ENCODE measurements at regions not wholly inside any gene's neighbourhood (a gene's known extent, or its start where the extent isn't known, plus 50 kb on each side); places are given as distances from the start of the nearest gene placed in this dataset.

GRCh38 chr6:84905823-84906222 is 141.4 kb upstream of the TBX18 start:
- no peak for TF ChIP-seq CTCF (IDR thresholded peaks at IDR 0.05)
- no peak overlapping the region for H3K4me2 ChIP-seq (replicated peaks; ENCODE audit: extremely low read depth, low read length, poor library complexity, severe bottlenecking)

GRCh38 chr6:84902354-84902928 is 138.0 kb upstream of the TBX18 start:
- intact Hi-C loops (cut with micrococcal nuclease), result no loop called here
- H3K9me3 Mint-ChIP-seq, result no peaks in the 10 kb centered on the region
- TF ChIP-seq CTCF (IDR thresholded peaks at IDR 0.05), result no peak
- Histone ChIP-seq H3K4me1 (ENCODE audit: control insufficient read depth in 1 of 2, insufficient read depth in 2 of 2, low read length in 2 of 2) (no peaks in the 10 kb centered on the region), H3K4me3 (replicated peaks in 1 of 3; ENCODE audit: low read depth in 2 of 3, low read length in 3 of 3) (no peak overlapping the region), H3K4me2 (replicated peaks; ENCODE audit: extremely low read depth, low read length, poor library complexity, severe bottlenecking) (no peak overlapping the region), H3K36me3 (replicated peaks in 1 of 2; ENCODE audit: control insufficient read depth in 1 of 2, insufficient read depth in 2 of 2, low read length in 2 of 2) (no peaks in the 10 kb centered on the region), H2AFZ (ENCODE audit: insufficient read depth, low read depth, low read length, poor library complexity, severe bottlenecking) (no peak overlapping the region), H3K27ac (ENCODE audit: low read depth in 1 of 2, low read length in 2 of 2) (no peak overlapping the region), H3K9ac (ENCODE audit: insufficient read depth, low read length, poor library complexity, severe bottlenecking) (no peak overlapping the region), H3K9me3 (replicated peaks in 1 of 2; ENCODE audit: control insufficient read depth in 1 of 2, insufficient read depth in 1 of 2, low read length in 2 of 2) (no peaks in the 10 kb centered on the region), H4K20me1 (ENCODE audit: insufficient read depth, low read length) (no peaks in the 10 kb centered on the region), H3K79me2 (ENCODE audit: insufficient read depth, low read length) (no peaks in the 10 kb centered on the region), H3K27me3 (ENCODE audit: control insufficient read depth in 2 of 2, insufficient read depth in 2 of 2, low read length in 2 of 2) (no peaks in the 10 kb centered on the region)
- WGBS (ENCODE audit: insufficient coverage), result 96% methylated on average over 3 of the region's 3 CpGs
- H3K27me3 Mint-ChIP-seq (ENCODE audit: low read depth in 3 of 3), result peaks cover 0 to 1% (median 0%) of the 10 kb centered on the region in 3 donors
- no peaks in the 10 kb centered on the region for H3K36me3 Mint-ChIP-seq
- no peak overlapping the region for H3K4me3 Mint-ChIP-seq
- H3K4me1 Mint-ChIP-seq, result no peaks in the 10 kb centered on the region
- no peak for DNase-seq
- no peak overlapping the region for H3K27ac Mint-ChIP-seq

More at GRCh38 chr6:84905823-84906222, 141.4 kb upstream of the TBX18 start:
- H3K9ac ChIP-seq (ENCODE audit: insufficient read depth, low read length, poor library complexity, severe bottlenecking), result no peak overlapping the region
- H2AFZ ChIP-seq (ENCODE audit: insufficient read depth, low read depth, low read length, poor library complexity, severe bottlenecking), result no peak overlapping the region
- no peaks in the 10 kb centered on the region for H4K20me1 ChIP-seq (ENCODE audit: insufficient read depth, low read length)
- Mint-ChIP-seq H3K9me3 (no peaks in the 10 kb centered on the region), H3K4me1 (no peaks in the 10 kb centered on the region), H3K27ac (no peak overlapping the region), H3K27me3 (ENCODE audit: low read depth in 3 of 3) (peaks cover 0 to 1% (median 0%) of the 10 kb centered on the region in 3 donors), H3K36me3 (no peaks in the 10 kb centered on the region), H3K4me3 (no peak overlapping the region)
- H3K27me3 ChIP-seq (ENCODE audit: control insufficient read depth in 2 of 2, insufficient read depth in 2 of 2, low read length in 2 of 2), result no peaks in the 10 kb centered on the region
- DNase-seq, result no peak
- H3K79me2 ChIP-seq (ENCODE audit: insufficient read depth, low read length), result no peaks in the 10 kb centered on the region
- H3K27ac ChIP-seq (ENCODE audit: low read depth in 1 of 2, low read length in 2 of 2), result no peak overlapping the region
- no peak overlapping the region for H3K4me3 ChIP-seq (replicated peaks in 1 of 3; ENCODE audit: low read depth in 2 of 3, low read length in 3 of 3)
- WGBS (ENCODE audit: insufficient coverage), result no CpG with 5 or more reads among the region's 1 CpG
- H3K4me1 ChIP-seq (ENCODE audit: control insufficient read depth in 1 of 2, insufficient read depth in 2 of 2, low read length in 2 of 2), result no peaks in the 10 kb centered on the region
- H3K9me3 ChIP-seq (replicated peaks in 1 of 2; ENCODE audit: control insufficient read depth in 1 of 2, insufficient read depth in 1 of 2, low read length in 2 of 2), result no peaks in the 10 kb centered on the region
- H3K36me3 ChIP-seq (replicated peaks in 1 of 2; ENCODE audit: control insufficient read depth in 1 of 2, insufficient read depth in 2 of 2, low read length in 2 of 2), result no peaks in the 10 kb centered on the region
- intact Hi-C loops (cut with micrococcal nuclease), result no loop called here

All from CD14-positive monocyte (primary cell).